Endothelial cell of umbilical vein (primary cell): ENCODE measurements at regions not wholly inside any gene's neighbourhood (a gene's known extent, or its start where the extent isn't known, plus 50 kb on each side); places are given as distances from the start of the nearest gene placed in this dataset.

ENCODE experiments used
- BruUV-seq: library from RNA; stranded (reverse); fragments of 400-500 nt; replicated peaks from 2 replicates; lab custom pipeline; 2021; lab: Mats Ljungman, UMichigan
- CTCF ChIA-PET: fragments of 300-600, 350-600 bp; sonication (Branson Sonifier 250); formaldehyde crosslinking; loops from one replicate; lab custom pipeline; 2021; ENCODE audit warnings: antibody characterized with exemption, inconsistent platforms; lab: Charles Lee
- POLR2A ChIA-PET: fragments of 300-600, 350-600 bp; sonication (Branson Sonifier 250); formaldehyde crosslinking; loops from one replicate; lab custom pipeline; 2021; ENCODE audit warnings: antibody characterized with exemption, inconsistent platforms; lab: Charles Lee
- DNase-seq: peaks from one replicate; pipeline ENCODE4 v3.0.0-alpha.2; 2011; ENCODE audit warnings: low read depth, low spot score
- FAIRE-seq: peaks from 2 replicates; lab custom pipeline; 2011; peaks lifted over from hg19 to GRCh38; lab: Jason Lieb, UNC
- H2AFZ ChIP-seq: 2 replicates; pipeline ENCODE4 v1.6.0; 2012; ENCODE audit warnings: low read depth, low read length, control low read depth, inconsistent platforms
- H3K27ac ChIP-seq: 2 replicates; pipeline ENCODE4 v1.5.1; 2011; ENCODE audit warnings: low read depth, mild to moderate bottlenecking, control low read depth, low read length, moderate library complexity; ENCODE audit not compliant: insufficient read depth
- H3K27me3 ChIP-seq, 2 experiments: 2 replicates each; pipeline versions ENCODE4 v1.6.0 to v1.6.1; 2011; ENCODE audit warnings: low read length in 2 of 2, mixed read lengths in 1 of 2; ENCODE audit not compliant: control insufficient read depth in 2 of 2, insufficient read depth in 2 of 2
- H3K36me3 ChIP-seq, 2 experiments: 2 replicates in 1 of 2; 3 replicates in 1 of 2; pipeline ENCODE4 v1.5.1; 2011; ENCODE audit warnings: low read length in 2 of 2, mild to moderate bottlenecking in 1 of 2, moderate library complexity in 1 of 2; ENCODE audit not compliant: control insufficient read depth in 2 of 2, insufficient read depth in 2 of 2; ENCODE audit errors: extremely low read depth in 1 of 2
- H3K4me1 ChIP-seq: 3 replicates; pipeline ENCODE4 v1.5.1; 2011; ENCODE audit warnings: mild to moderate bottlenecking, low read length; ENCODE audit not compliant: control insufficient read depth, insufficient read depth; ENCODE audit errors: extremely low read depth
- H3K4me2 ChIP-seq: 2 replicates; pipeline ENCODE4 v1.6.1; 2011; ENCODE audit warnings: low read length, control low read depth, mixed read lengths; ENCODE audit not compliant: insufficient read depth
- H3K4me3 ChIP-seq, 3 experiments: fragments of 200-600 bp in 1 of 3; sonication (generic), shearing (Covaris generic) in 1 of 3; replicated peaks in 1 of 3; 2 replicates each; pipeline ENCODE4 v1.5.1; 2011 to 2016; ENCODE audit warnings: control low read depth in 3 of 3, low read length in 3 of 3, mild to moderate bottlenecking in 2 of 3, inconsistent platforms in 1 of 3, low read depth in 1 of 3, moderate library complexity in 1 of 3; ENCODE audit not compliant: insufficient read depth in 1 of 3
- H3K79me2 ChIP-seq: 2 replicates; pipeline ENCODE4 v1.6.0; 2012; ENCODE audit warnings: low read length, inconsistent platforms; ENCODE audit not compliant: control insufficient read depth, insufficient read depth
- H3K9ac ChIP-seq: replicated peaks from 2 replicates; pipeline ENCODE3; 2011; ENCODE audit warnings: low read length, control low read depth; ENCODE audit not compliant: insufficient read depth; ENCODE audit errors: extremely low read depth
- H3K9me1 ChIP-seq: replicated peaks from 3 replicates; pipeline ENCODE4 v1.6.0; 2011; ENCODE audit warnings: mild to moderate bottlenecking, low read length; ENCODE audit not compliant: control insufficient read depth, insufficient read depth; ENCODE audit errors: extremely low read depth
- H3K9me3 ChIP-seq: replicated peaks from 2 replicates; pipeline ENCODE4 v1.5.1; 2012; ENCODE audit warnings: low read length, inconsistent platforms; ENCODE audit not compliant: control insufficient read depth, insufficient read depth
- H4K20me1 ChIP-seq: replicated peaks from 2 replicates; pipeline ENCODE3; 2011; ENCODE audit warnings: mild to moderate bottlenecking, low read length; ENCODE audit not compliant: control insufficient read depth, insufficient read depth; ENCODE audit errors: extremely low read depth
- CTCF ChIP-seq, 2 donors: IDR thresholded peaks; 1 replicate in 1 of 2; 2 replicates in 1 of 2; pipeline ENCODE4 v1.5.1; 2011; ENCODE audit warnings: low read length in 2 of 2, mild to moderate bottlenecking in 2 of 2, moderate library complexity in 2 of 2, control low read depth in 1 of 2, inconsistent platforms in 1 of 2, low read depth in 1 of 2; ENCODE audit not compliant: insufficient read depth in 1 of 2; ENCODE audit errors: extremely low read depth in 1 of 2
- JUN ChIP-seq: IDR thresholded peaks from 2 replicates; pipeline ENCODE4 v1.6.1; 2011; ENCODE audit warnings: borderline replicate concordance, low read depth; ENCODE audit not compliant: insufficient read length, insufficient read depth
- MYC ChIP-seq: IDR thresholded peaks from one replicate; pipeline ENCODE4 v1.6.1; 2011; ENCODE audit warnings: mild to moderate bottlenecking, low read depth, low read length
- POLR2A ChIP-seq: IDR thresholded peaks from 2 replicates; pipeline ENCODE4 v1.6.1; 2012; ENCODE audit warnings: low read depth, mild to moderate bottlenecking, control low read depth, low read length
- POLR2AphosphoS5 ChIP-seq: IDR thresholded peaks from 2 replicates; pipeline ENCODE4 v1.6.1; 2012; ENCODE audit warnings: low read depth, mild to moderate bottlenecking, control low read depth, low read length, moderate library complexity; ENCODE audit not compliant: insufficient read depth
- dilution Hi-C: fragments of 300-500 bp; cut with MboI; formaldehyde crosslinking; loops from one replicate; pipeline ENCODE4 v1.15.0; 2019; ENCODE audit warnings: low sequenced_read_pairs; ENCODE audit not compliant: extremely low pct_ligation_motif_present
- intact Hi-C: fragments of 100-400 bp; cut with micrococcal nuclease; formaldehyde crosslinking; loops from one replicate; pipeline ENCODE4 v1.10.0; 2022

GRCh38 chr1:98008373-98008772 is 87.5 kb upstream of the DPYD start:
- ChIA-PET POLR2A (no interaction called here), CTCF (interaction anchor here (0.9 to 1.9 kb wide), 8 partner anchors 12 to 460 kb away, joined by 3 to 7 read pairs (median 4); no protein-coding TSS in a partner anchor)
- Histone ChIP-seq H3K9me3 (no peaks in the 10 kb centered on the region), H3K36me3 (no peaks in the 10 kb centered on the region), H4K20me1 (no peaks in the 10 kb centered on the region), H3K27ac (peak overlapping the region; percentile 29), H3K27me3 (no peaks in the 10 kb centered on the region), H3K4me2 (peak overlapping the region; percentile 57), H3K79me2 (no peaks in the 10 kb centered on the region), H3K4me3 (no peak overlapping the region), H3K9me1 (no peaks in the 10 kb centered on the region), H3K9ac (no peak overlapping the region), H2AFZ (peak overlapping the region; percentile 18), H3K4me1 (peaks cover 44% of the 10 kb centered on the region)
- DNase-seq (no peak), FAIRE-seq (no peak)
- BruUV-seq = no TSS peak
- dilution Hi-C loops = no loop called here
- intact Hi-C loops = no loop called here
- no peak for TF ChIP-seq POLR2A
- TF ChIP-seq POLR2AphosphoS5 = no peak
- TF ChIP-seq CTCF (IDR thresholded peaks at IDR 0.05; ENCODE audit: extremely low read depth in 1 of 2, insufficient read depth in 1 of 2, low read depth in 1 of 2, low read length in 2 of 2) = no peak
- no peak for TF ChIP-seq JUN
- no peak for TF ChIP-seq MYC
